ENCODE measurements at regions not wholly inside any gene's neighbourhood (a gene's known extent, or its start where the extent isn't known, plus 50 kb on each side); places are given as distances from the start of the nearest gene placed in this dataset.

GRCh38 chr16:73670836-73671820, 623.2 kb upstream of the ZFHX3 start:
- DNase-seq (ENCODE audit: insufficient read length, low spot score) (no peak), FAIRE-seq (no peak)
- TF ChIP-seq CTCF (IDR thresholded peaks at IDR 0.05; ENCODE audit: insufficient read depth, missing control alignments): no peak

GRCh38 chr16:73669535-73670274, 621.8 kb upstream of the ZFHX3 start:
- FAIRE-seq (no peak), DNase-seq (ENCODE audit: insufficient read length, low spot score) (no peak)
- no peak for TF ChIP-seq CTCF (IDR thresholded peaks at IDR 0.05; ENCODE audit: insufficient read depth, missing control alignments)

GRCh38 chr16:73663720-73664119, 615.8 kb upstream of the ZFHX3 start:
- no peak for FAIRE-seq
- DNase-seq (ENCODE audit: insufficient read length, low spot score): no peak
- no peak for TF ChIP-seq CTCF (IDR thresholded peaks at IDR 0.05; ENCODE audit: insufficient read depth, missing control alignments)

GRCh38 chr16:73636196-73636595, 588.3 kb upstream of the ZFHX3 start:
- no peak for DNase-seq (ENCODE audit: insufficient read length, low spot score)
- TF ChIP-seq CTCF (IDR thresholded peaks at IDR 0.05; ENCODE audit: insufficient read depth, missing control alignments): no peak
- FAIRE-seq: no peak

- TF ChIP-seq CTCF (IDR thresholded peaks at IDR 0.05; ENCODE audit: insufficient read depth, missing control alignments): no peak
- DNase-seq (ENCODE audit: insufficient read length, low spot score): no peak
- FAIRE-seq: no peak
These were observed 581.1 kb upstream of the ZFHX3 start for GRCh38 chr16:73629011-73629410.

- DNase-seq (ENCODE audit: insufficient read length, low spot score) (no peak), FAIRE-seq (no peak)
- no peak for TF ChIP-seq CTCF (IDR thresholded peaks at IDR 0.05; ENCODE audit: insufficient read depth, missing control alignments)
These were observed 569.8 kb upstream of the ZFHX3 start for GRCh38 chr16:73617738-73618137.
